ENCODE measurements at regions not wholly inside any gene's neighbourhood (a gene's known extent, or its start where the extent isn't known, plus 50 kb on each side); places are given as distances from the start of the nearest gene placed in this dataset.

DNA sequence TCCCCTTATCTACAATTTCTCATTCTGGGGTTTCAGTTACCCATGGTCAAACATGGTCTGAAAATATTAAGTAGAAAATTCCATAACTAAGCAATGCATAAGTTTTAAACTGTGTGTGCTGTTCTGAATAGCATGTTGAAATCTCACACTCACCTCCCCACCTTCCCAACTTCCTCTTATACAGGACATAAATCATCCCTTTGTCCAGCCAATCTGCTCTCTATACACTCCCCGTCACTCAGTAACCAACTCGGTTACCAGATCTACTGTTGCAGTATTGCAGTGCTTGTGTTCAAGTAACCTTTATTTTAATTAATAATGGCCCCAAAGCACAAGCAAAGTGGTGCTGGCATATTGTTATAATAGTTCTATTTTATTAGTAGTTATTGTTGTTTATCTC lies 420.5 kb downstream of the GXYLT1 start:
- no peaks in the 10 kb centered on the region for H3K36me3 ChIP-seq (ENCODE audit: insufficient read depth, low read length)
- TF ChIP-seq EZH2phosphoT487 (IDR thresholded peaks at IDR 0.05; ENCODE audit: borderline replicate concordance), result no peak
- TF ChIP-seq, protein P1, sequence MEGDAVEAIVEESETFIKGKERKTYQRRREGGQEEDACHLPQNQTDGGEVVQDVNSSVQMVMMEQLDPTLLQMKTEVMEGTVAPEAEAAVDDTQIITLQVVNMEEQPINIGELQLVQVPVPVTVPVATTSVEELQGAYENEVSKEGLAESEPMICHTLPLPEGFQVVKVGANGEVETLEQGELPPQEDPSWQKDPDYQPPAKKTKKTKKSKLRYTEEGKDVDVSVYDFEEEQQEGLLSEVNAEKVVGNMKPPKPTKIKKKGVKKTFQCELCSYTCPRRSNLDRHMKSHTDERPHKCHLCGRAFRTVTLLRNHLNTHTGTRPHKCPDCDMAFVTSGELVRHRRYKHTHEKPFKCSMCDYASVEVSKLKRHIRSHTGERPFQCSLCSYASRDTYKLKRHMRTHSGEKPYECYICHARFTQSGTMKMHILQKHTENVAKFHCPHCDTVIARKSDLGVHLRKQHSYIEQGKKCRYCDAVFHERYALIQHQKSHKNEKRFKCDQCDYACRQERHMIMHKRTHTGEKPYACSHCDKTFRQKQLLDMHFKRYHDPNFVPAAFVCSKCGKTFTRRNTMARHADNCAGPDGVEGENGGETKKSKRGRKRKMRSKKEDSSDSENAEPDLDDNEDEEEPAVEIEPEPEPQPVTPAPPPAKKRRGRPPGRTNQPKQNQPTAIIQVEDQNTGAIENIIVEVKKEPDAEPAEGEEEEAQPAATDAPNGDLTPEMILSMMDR (conservative IDR thresholded peaks at IDR 0.05; ENCODE audit: low read length), result no peak

DNA sequence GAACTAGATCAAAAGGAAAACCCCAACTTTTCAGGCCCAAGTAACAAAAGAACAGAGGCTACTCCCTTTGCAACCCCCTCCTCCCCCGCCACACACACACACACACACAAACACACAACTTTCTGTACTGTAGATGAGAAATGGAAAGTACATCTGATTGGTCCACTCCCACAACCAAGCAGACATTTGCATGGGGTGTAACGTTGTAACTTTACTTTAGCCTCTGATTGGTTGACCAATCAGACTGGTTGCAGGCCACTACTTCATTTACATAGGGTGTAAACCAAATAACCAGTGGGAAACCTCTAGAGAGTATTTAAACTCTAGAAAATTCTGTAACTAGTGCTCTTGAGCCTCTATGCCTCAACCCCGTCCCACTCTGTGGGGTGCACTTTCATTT lies 425.5 kb downstream of the GXYLT1 start:
- Histone ChIP-seq H3K9me2 (replicated peaks; ENCODE audit: low read depth, low read length) (no peaks in the 10 kb centered on the region), H3K36me3 (ENCODE audit: insufficient read depth, low read length) (no peaks in the 10 kb centered on the region), H3F3A (ENCODE audit: low read depth) (no peaks in the 10 kb centered on the region), H3K9me3 (ENCODE audit: insufficient read depth, low read depth, low read length) (no peaks in the 10 kb centered on the region), H3K4me3 (ENCODE audit: low read length, poor library complexity, severe bottlenecking) (no peak overlapping the region), H3K4me1 (ENCODE audit: insufficient read depth, low read length, poor library complexity, severe bottlenecking) (no peaks in the 10 kb centered on the region), H3K27me3 (ENCODE audit: insufficient read depth, low read length, poor library complexity, severe bottlenecking) (no peaks in the 10 kb centered on the region), H3K9ac (ENCODE audit: low read depth, low read length, poor library complexity, severe bottlenecking) (no peak overlapping the region), H2AFZ (ENCODE audit: low read length) (no peak overlapping the region), H3K79me2 (ENCODE audit: insufficient read depth, low read length) (no peaks in the 10 kb centered on the region), H3K4me2 (ENCODE audit: low read depth, low read length, poor library complexity, severe bottlenecking) (no peak overlapping the region), H4K20me1 (ENCODE audit: insufficient read depth, low read length, poor library complexity, severe bottlenecking) (no peaks in the 10 kb centered on the region)
- no peak for TF ChIP-seq EZH2phosphoT487 (IDR thresholded peaks at IDR 0.05; ENCODE audit: borderline replicate concordance)
- TF ChIP-seq, protein P1 (conservative IDR thresholded peaks at IDR 0.05; ENCODE audit: low read length), result no peak

More for the DNA sequence above, 420.5 kb downstream of the GXYLT1 start:
- Histone ChIP-seq H2AFZ (ENCODE audit: low read length) (no peak overlapping the region), H3F3A (ENCODE audit: low read depth) (no peaks in the 10 kb centered on the region), H4K20me1 (ENCODE audit: insufficient read depth, low read length, poor library complexity, severe bottlenecking) (no peaks in the 10 kb centered on the region), H3K9me3 (ENCODE audit: insufficient read depth, low read depth, low read length) (no peaks in the 10 kb centered on the region), H3K79me2 (ENCODE audit: insufficient read depth, low read length) (no peaks in the 10 kb centered on the region), H3K27me3 (ENCODE audit: insufficient read depth, low read length, poor library complexity, severe bottlenecking) (no peaks in the 10 kb centered on the region), H3K4me2 (ENCODE audit: low read depth, low read length, poor library complexity, severe bottlenecking) (no peak overlapping the region), H3K9me2 (replicated peaks; ENCODE audit: low read depth, low read length) (no peaks in the 10 kb centered on the region), H3K9ac (ENCODE audit: low read depth, low read length, poor library complexity, severe bottlenecking) (no peak overlapping the region), H3K4me1 (ENCODE audit: insufficient read depth, low read length, poor library complexity, severe bottlenecking) (no peaks in the 10 kb centered on the region), H3K4me3 (ENCODE audit: low read length, poor library complexity, severe bottlenecking) (no peak overlapping the region)

DNA sequence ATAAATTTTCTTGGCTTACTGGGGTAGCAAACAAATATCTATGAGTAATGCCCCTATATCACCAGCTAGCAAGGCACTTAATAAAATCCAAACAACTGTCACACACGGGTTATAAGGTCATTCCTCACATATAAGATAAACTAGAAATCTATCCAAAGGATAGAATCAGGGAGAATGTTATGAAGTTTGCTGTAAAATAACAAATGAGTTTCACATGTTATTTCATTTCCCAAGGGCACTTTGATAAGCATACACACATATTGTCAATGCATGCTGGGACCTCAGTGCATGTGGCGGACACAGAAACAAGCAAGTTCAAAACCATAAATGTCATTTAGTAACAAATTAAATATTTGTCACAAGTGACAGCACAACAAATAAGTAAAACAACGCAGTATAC lies 429.4 kb downstream of the GXYLT1 start:
- Histone ChIP-seq H3K9me2 (replicated peaks; ENCODE audit: low read depth, low read length) (no peaks in the 10 kb centered on the region), H2AFZ (ENCODE audit: low read length) (no peak overlapping the region), H3K9me3 (ENCODE audit: insufficient read depth, low read depth, low read length) (no peaks in the 10 kb centered on the region), H3K4me2 (ENCODE audit: low read depth, low read length, poor library complexity, severe bottlenecking) (no peak overlapping the region), H3F3A (ENCODE audit: low read depth) (no peaks in the 10 kb centered on the region), H3K36me3 (ENCODE audit: insufficient read depth, low read length) (no peaks in the 10 kb centered on the region), H3K4me1 (ENCODE audit: insufficient read depth, low read length, poor library complexity, severe bottlenecking) (no peaks in the 10 kb centered on the region), H3K9ac (ENCODE audit: low read depth, low read length, poor library complexity, severe bottlenecking) (no peak overlapping the region), H3K79me2 (ENCODE audit: insufficient read depth, low read length) (no peaks in the 10 kb centered on the region), H4K20me1 (ENCODE audit: insufficient read depth, low read length, poor library complexity, severe bottlenecking) (no peaks in the 10 kb centered on the region), H3K4me3 (ENCODE audit: low read length, poor library complexity, severe bottlenecking) (no peak overlapping the region), H3K27me3 (ENCODE audit: insufficient read depth, low read length, poor library complexity, severe bottlenecking) (no peaks in the 10 kb centered on the region)
- TF ChIP-seq EZH2phosphoT487 (IDR thresholded peaks at IDR 0.05; ENCODE audit: borderline replicate concordance), result no peak
- TF ChIP-seq, protein P1 (conservative IDR thresholded peaks at IDR 0.05; ENCODE audit: low read length), result no peak

Measured in Loucy (cell line).